Natural killer cell (primary cell): ENCODE measurements at regions not wholly inside any gene's neighbourhood (a gene's known extent, or its start where the extent isn't known, plus 50 kb on each side); places are given as distances from the start of the nearest gene placed in this dataset.

Experiments used
- ATAC-seq, 3 donors: fragments of 150-1000 bp in 2 of 3; fragments of 200-7000 bp in 1 of 3; cut with Tn5 transposase; 1 replicate in 1 of 3; 2 replicates in 2 of 3; pipeline ENCODE4 v1.10.0; 2021; ENCODE audit warnings: mild to moderate bottlenecking in 2 of 3, moderate library complexity in 2 of 3
- DNase-seq, 2 donors: peaks; one replicate each; pipeline versions ENCODE4 v3.0.0 to v3.0.0-alpha.2; 2013 to 2021; ENCODE audit warnings: mixed read lengths in 1 of 2
- H3K27ac ChIP-seq: one replicate; pipeline ENCODE4 v1.5.1; 2013; ENCODE audit warnings: mild to moderate bottlenecking, low read length
- H3K27me3 ChIP-seq: one replicate; pipeline ENCODE4 v1.6.1; 2013; ENCODE audit warnings: low read length; ENCODE audit not compliant: control insufficient read depth, insufficient read depth
- H3K36me3 ChIP-seq: one replicate; pipeline ENCODE4 v1.6.1; 2013; ENCODE audit warnings: low read length; ENCODE audit not compliant: control insufficient read depth, insufficient read depth
- H3K4me1 ChIP-seq: one replicate; pipeline ENCODE4 v1.6.1; 2013; ENCODE audit warnings: low read length; ENCODE audit not compliant: control insufficient read depth, insufficient read depth
- H3K4me3 ChIP-seq: one replicate; pipeline ENCODE4 v1.5.1; 2013; ENCODE audit warnings: low read length
- H3K9me3 ChIP-seq: one replicate; pipeline ENCODE4 v1.6.1; 2013; ENCODE audit warnings: low read length; ENCODE audit not compliant: control insufficient read depth, insufficient read depth
- H3K27ac Mint-ChIP-seq, 2 donors: one replicate each; pipeline ENCODE4 v1.8.0; 2022; ENCODE audit warnings: mild to moderate bottlenecking in 2 of 2, mixed read lengths in 2 of 2, moderate library complexity in 1 of 2
- H3K27me3 Mint-ChIP-seq, 2 donors: one replicate each; pipeline ENCODE4 v1.8.0; 2022; ENCODE audit warnings: low read depth in 2 of 2, mixed read lengths in 2 of 2
- H3K36me3 Mint-ChIP-seq: one replicate; pipeline ENCODE4 v1.8.0; 2022; ENCODE audit warnings: mixed read lengths
- H3K4me1 Mint-ChIP-seq, 2 donors: one replicate each; pipeline ENCODE4 v1.8.0; 2022; ENCODE audit warnings: mixed read lengths in 2 of 2
- H3K4me3 Mint-ChIP-seq: one replicate; pipeline ENCODE4 v1.8.0; 2022; ENCODE audit warnings: mild to moderate bottlenecking, moderate library complexity, mixed read lengths
- H3K9me3 Mint-ChIP-seq, 2 donors: one replicate each; pipeline ENCODE4 v1.8.0; 2022; ENCODE audit warnings: mixed read lengths in 2 of 2
- WGBS: methylation state at CpG from one replicate; pipeline ENCODE4 v1.1.7; 2013; ENCODE audit warnings: missing lambda C conversion rate; ENCODE audit not compliant: insufficient coverage; 5-methylcytosine and 5-hydroxymethylcytosine counted together
- intact Hi-C: fragments of 100-400 bp; cut with micrococcal nuclease; formaldehyde crosslinking; loops from one replicate; pipeline ENCODE4 v1.14.2; 2022
- TF ChIP-seq, protein P1 (sequence below): fragments of 200-600 bp; IDR thresholded peaks from one replicate; pipeline ENCODE4 v1.8.0; 2022; ENCODE audit warnings: antibody characterized with exemption

DNA sequence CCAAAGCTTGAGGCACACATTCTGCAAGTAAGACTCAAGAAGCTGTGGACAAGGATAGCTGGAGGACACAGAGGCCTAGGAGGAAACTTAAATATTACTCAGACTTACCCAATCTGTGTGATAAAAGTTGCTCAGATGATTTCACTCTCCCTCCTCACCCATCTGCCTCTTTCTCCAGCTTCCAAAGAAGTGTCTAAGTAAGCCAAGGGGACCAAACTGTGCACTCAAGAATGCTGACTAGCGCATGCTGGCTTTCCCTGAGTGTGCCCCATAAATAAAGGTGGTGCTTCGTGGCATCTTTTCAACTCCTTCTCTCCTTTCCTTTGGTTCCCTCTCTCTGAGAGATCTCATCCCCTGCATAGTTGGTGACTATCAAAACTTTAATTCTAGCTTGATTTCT, 211.0 kb upstream of the LMCD1 start:
- no peak overlapping the region for H3K4me3 Mint-ChIP-seq
- intact Hi-C loops, result no loop called here

DNA sequence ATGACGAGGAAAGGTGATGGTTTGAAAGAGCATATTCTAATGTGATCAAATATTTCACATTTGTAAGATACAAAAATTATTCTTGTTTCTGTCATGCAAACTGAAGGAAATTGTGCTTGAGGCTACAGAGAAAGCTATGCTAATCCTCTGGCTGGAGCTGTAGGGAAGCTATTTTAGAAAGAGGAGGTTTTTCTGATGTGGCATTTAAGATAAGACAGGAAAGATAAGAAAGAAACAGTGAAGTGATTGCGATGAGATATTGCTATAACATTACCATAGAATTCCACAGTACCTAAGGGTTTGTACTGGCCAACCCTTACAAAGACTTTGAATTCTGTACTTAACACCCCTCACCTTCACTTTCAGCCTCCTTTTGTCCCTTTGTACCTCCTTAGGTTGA, 205.2 kb upstream of the LMCD1 start:
- H3K9me3 ChIP-seq, result no peaks in the 10 kb centered on the region
- Mint-ChIP-seq H3K27me3 (peaks cover 6 to 10% of the 10 kb centered on the region in 2 donors), H3K27ac (no peak overlapping the region), H3K4me3 (no peak overlapping the region), H3K4me1 (peaks cover under 1 to 2% of the 10 kb centered on the region in 2 donors), H3K9me3 (no peaks in the 10 kb centered on the region), H3K36me3 (no peaks in the 10 kb centered on the region)
- no peaks in the 10 kb centered on the region for H3K27me3 ChIP-seq
- TF ChIP-seq, protein P1, sequence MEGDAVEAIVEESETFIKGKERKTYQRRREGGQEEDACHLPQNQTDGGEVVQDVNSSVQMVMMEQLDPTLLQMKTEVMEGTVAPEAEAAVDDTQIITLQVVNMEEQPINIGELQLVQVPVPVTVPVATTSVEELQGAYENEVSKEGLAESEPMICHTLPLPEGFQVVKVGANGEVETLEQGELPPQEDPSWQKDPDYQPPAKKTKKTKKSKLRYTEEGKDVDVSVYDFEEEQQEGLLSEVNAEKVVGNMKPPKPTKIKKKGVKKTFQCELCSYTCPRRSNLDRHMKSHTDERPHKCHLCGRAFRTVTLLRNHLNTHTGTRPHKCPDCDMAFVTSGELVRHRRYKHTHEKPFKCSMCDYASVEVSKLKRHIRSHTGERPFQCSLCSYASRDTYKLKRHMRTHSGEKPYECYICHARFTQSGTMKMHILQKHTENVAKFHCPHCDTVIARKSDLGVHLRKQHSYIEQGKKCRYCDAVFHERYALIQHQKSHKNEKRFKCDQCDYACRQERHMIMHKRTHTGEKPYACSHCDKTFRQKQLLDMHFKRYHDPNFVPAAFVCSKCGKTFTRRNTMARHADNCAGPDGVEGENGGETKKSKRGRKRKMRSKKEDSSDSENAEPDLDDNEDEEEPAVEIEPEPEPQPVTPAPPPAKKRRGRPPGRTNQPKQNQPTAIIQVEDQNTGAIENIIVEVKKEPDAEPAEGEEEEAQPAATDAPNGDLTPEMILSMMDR, result no peak
- no peaks in the 10 kb centered on the region for H3K4me1 ChIP-seq
- DNase-seq (no peak), ATAC-seq (no peak)
- WGBS, result 100% methylated on average over 1 of the region's 2 CpGs
- no peaks in the 10 kb centered on the region for H3K36me3 ChIP-seq
- no peak overlapping the region for H3K27ac ChIP-seq
- H3K4me3 ChIP-seq, result no peak overlapping the region
- intact Hi-C loops, result no loop called here

More for the DNA sequence above, 211.0 kb upstream of the LMCD1 start:
- no peaks in the 10 kb centered on the region for H3K4me1 ChIP-seq
- TF ChIP-seq, protein P1, result no peak
- H3K36me3 ChIP-seq, result no peaks in the 10 kb centered on the region
- Mint-ChIP-seq H3K36me3 (no peaks in the 10 kb centered on the region), H3K27me3 (peaks cover 5 to 17% of the 10 kb centered on the region in 2 donors), H3K9me3 (no peaks in the 10 kb centered on the region), H3K27ac (no peak overlapping the region), H3K4me1 (no peaks in the 10 kb centered on the region)
- H3K4me3 ChIP-seq, result no peak overlapping the region
- no peak for ATAC-seq
- no peak overlapping the region for H3K27ac ChIP-seq
- H3K9me3 ChIP-seq, result no peaks in the 10 kb centered on the region
- H3K27me3 ChIP-seq, result no peaks in the 10 kb centered on the region
- WGBS, result 86% methylated on average over 2 of the region's 2 CpGs
- no peak for DNase-seq

DNA sequence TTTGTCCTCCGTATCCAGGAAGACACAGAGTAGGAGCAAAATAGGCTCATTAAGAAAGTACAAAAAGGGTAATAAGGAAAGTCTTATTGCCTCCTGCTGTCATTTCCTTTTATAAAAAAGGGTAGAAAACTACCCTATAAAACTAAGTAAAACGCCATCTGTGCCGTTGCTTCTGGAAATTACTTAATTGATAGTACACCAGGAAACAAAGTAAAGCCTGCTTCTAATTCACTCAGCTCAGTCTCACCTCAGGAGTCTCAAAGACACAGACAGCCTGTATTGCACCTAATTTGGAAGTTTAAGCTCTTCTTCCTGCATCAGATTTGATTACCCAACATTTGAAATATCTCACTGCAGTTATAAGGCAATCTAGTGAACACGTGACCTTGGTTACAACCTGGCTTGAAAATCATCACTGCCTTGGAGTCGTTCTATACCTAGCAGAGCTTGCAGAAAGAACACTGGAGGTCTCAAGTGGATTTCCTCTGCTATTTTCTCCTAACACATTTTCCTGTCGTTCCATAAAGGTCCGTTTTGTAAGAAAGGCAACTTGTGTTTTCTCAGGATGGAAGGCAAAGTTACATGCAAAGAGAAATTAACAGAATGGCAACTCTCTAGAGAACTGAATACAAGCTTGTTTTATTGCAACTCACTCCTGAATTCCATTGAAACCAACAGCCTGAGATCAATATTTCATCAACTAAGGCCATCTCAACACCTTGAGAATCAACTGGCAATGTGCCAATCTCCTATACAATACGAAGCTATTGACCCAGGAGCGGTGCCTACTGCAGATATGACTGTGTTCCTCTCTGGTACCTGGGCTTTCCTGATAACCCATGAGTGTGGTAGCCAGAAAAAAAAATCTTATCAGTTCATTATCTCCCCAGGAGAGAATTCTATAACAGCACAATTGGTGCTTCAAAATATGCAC, 203.3 kb upstream of the LMCD1 start:
- no peak for ATAC-seq
- Histone ChIP-seq H3K27ac (no peak overlapping the region), H3K9me3 (no peaks in the 10 kb centered on the region), H3K4me1 (no peaks in the 10 kb centered on the region), H3K4me3 (no peak overlapping the region), H3K36me3 (no peaks in the 10 kb centered on the region), H3K27me3 (no peaks in the 10 kb centered on the region)
- TF ChIP-seq, protein P1, result no peak
- intact Hi-C loops, result no loop called here
- Mint-ChIP-seq H3K9me3 (no peaks in the 10 kb centered on the region), H3K36me3 (no peaks in the 10 kb centered on the region), H3K27me3 (peaks cover 2 to 6% of the 10 kb centered on the region in 2 donors), H3K4me3 (no peak overlapping the region), H3K27ac (no peak overlapping the region), H3K4me1 (peaks cover 9 to 11% of the 10 kb centered on the region in 2 donors)
- WGBS, result 86% methylated on average over 9 of the region's 9 CpGs
- DNase-seq, result no peak
